ENCODE measurements at regions not wholly inside any gene's neighbourhood (a gene's known extent, or its start where the extent isn't known, plus 50 kb on each side); places are given as distances from the start of the nearest gene placed in this dataset.

DNA sequence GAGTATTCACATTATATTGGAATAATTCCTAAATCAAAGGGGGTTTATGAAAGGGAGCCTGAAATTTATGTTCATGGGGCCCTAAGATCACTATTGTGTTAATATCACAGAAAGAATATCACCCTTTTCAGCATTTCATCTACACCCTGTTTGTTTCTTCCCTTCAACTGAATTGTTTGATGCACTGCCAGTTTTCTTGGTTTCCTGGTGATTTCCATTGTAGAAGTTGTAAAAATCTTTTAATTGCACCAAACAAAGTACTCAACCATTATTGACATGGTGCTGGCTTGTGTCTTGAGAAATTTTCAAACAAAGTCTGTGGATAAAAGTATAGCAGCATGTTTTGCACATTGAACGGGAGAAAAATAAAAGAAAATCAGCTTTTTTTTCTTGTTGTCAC is 154.8 kb upstream of the PRKD1 start:
- Histone ChIP-seq H3K27ac (ENCODE audit: low read depth) (no peak overlapping the region), H3K27me3 (ENCODE audit: insufficient read depth) (no peaks in the 10 kb centered on the region), H3K79me2 (replicated peaks; ENCODE audit: insufficient read depth) (no peaks in the 10 kb centered on the region), H3K36me3 (ENCODE audit: insufficient read depth) (no peaks in the 10 kb centered on the region), H2AFZ (no peak overlapping the region), H4K20me1 (replicated peaks; ENCODE audit: insufficient read depth) (no peaks in the 10 kb centered on the region), H3K9me2 (ENCODE audit: insufficient read depth) (peaks cover 6% of the 10 kb centered on the region; the same call in 1 of the 2 replicates), H3K4me2 (no peak overlapping the region), H3K4me1 (ENCODE audit: insufficient read depth) (0 out of 2 replicates have a peak, but pooled peaks cover 5% of the 10 kb centered on the region), H3F3A (replicated peaks; ENCODE audit: low read depth) (no peaks in the 10 kb centered on the region), H3K4me3 (no peak overlapping the region)
- Mint-ChIP-seq H3K9me3 (0 out of 3 replicates have a peak, but pooled peaks cover 3% of the 10 kb centered on the region), H3K36me3 (ENCODE audit: low read depth) (no peaks in the 10 kb centered on the region), H3K27ac (no peak overlapping the region), H3K27me3 (ENCODE audit: insufficient read depth, low read depth, poor library complexity) (no peaks in the 10 kb centered on the region), H3K4me1 (peaks cover 4% of the 10 kb centered on the region; the same call in 2 of the 3 replicates), H3K4me3 (no peak overlapping the region)
- DNase-seq (ENCODE audit: low spot score), result no peak
- no peak for TF ChIP-seq POLR2AphosphoS5 (IDR thresholded peaks at IDR 0.05; ENCODE audit: low read depth)
- TF ChIP-seq, protein P1, sequence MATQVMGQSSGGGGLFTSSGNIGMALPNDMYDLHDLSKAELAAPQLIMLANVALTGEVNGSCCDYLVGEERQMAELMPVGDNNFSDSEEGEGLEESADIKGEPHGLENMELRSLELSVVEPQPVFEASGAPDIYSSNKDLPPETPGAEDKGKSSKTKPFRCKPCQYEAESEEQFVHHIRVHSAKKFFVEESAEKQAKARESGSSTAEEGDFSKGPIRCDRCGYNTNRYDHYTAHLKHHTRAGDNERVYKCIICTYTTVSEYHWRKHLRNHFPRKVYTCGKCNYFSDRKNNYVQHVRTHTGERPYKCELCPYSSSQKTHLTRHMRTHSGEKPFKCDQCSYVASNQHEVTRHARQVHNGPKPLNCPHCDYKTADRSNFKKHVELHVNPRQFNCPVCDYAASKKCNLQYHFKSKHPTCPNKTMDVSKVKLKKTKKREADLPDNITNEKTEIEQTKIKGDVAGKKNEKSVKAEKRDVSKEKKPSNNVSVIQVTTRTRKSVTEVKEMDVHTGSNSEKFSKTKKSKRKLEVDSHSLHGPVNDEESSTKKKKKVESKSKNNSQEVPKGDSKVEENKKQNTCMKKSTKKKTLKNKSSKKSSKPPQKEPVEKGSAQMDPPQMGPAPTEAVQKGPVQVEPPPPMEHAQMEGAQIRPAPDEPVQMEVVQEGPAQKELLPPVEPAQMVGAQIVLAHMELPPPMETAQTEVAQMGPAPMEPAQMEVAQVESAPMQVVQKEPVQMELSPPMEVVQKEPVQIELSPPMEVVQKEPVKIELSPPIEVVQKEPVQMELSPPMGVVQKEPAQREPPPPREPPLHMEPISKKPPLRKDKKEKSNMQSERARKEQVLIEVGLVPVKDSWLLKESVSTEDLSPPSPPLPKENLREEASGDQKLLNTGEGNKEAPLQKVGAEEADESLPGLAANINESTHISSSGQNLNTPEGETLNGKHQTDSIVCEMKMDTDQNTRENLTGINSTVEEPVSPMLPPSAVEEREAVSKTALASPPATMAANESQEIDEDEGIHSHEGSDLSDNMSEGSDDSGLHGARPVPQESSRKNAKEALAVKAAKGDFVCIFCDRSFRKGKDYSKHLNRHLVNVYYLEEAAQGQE (IDR thresholded peaks at IDR 0.05; ENCODE audit: unreplicated experiment), result no peak
- no peak for TF ChIP-seq ZNF114 (CRISPR knock-in tag; IDR thresholded peaks at IDR 0.05)
- no peak for TF ChIP-seq ZNF331 (CRISPR knock-in tag; IDR thresholded peaks at IDR 0.05; ENCODE audit: low read depth)
- TF ChIP-seq, protein P2, sequence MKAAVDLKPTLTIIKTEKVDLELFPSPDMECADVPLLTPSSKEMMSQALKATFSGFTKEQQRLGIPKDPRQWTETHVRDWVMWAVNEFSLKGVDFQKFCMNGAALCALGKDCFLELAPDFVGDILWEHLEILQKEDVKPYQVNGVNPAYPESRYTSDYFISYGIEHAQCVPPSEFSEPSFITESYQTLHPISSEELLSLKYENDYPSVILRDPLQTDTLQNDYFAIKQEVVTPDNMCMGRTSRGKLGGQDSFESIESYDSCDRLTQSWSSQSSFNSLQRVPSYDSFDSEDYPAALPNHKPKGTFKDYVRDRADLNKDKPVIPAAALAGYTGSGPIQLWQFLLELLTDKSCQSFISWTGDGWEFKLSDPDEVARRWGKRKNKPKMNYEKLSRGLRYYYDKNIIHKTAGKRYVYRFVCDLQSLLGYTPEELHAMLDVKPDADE (IDR thresholded peaks at IDR 0.05), result no peak
- TF ChIP-seq, protein P3, sequence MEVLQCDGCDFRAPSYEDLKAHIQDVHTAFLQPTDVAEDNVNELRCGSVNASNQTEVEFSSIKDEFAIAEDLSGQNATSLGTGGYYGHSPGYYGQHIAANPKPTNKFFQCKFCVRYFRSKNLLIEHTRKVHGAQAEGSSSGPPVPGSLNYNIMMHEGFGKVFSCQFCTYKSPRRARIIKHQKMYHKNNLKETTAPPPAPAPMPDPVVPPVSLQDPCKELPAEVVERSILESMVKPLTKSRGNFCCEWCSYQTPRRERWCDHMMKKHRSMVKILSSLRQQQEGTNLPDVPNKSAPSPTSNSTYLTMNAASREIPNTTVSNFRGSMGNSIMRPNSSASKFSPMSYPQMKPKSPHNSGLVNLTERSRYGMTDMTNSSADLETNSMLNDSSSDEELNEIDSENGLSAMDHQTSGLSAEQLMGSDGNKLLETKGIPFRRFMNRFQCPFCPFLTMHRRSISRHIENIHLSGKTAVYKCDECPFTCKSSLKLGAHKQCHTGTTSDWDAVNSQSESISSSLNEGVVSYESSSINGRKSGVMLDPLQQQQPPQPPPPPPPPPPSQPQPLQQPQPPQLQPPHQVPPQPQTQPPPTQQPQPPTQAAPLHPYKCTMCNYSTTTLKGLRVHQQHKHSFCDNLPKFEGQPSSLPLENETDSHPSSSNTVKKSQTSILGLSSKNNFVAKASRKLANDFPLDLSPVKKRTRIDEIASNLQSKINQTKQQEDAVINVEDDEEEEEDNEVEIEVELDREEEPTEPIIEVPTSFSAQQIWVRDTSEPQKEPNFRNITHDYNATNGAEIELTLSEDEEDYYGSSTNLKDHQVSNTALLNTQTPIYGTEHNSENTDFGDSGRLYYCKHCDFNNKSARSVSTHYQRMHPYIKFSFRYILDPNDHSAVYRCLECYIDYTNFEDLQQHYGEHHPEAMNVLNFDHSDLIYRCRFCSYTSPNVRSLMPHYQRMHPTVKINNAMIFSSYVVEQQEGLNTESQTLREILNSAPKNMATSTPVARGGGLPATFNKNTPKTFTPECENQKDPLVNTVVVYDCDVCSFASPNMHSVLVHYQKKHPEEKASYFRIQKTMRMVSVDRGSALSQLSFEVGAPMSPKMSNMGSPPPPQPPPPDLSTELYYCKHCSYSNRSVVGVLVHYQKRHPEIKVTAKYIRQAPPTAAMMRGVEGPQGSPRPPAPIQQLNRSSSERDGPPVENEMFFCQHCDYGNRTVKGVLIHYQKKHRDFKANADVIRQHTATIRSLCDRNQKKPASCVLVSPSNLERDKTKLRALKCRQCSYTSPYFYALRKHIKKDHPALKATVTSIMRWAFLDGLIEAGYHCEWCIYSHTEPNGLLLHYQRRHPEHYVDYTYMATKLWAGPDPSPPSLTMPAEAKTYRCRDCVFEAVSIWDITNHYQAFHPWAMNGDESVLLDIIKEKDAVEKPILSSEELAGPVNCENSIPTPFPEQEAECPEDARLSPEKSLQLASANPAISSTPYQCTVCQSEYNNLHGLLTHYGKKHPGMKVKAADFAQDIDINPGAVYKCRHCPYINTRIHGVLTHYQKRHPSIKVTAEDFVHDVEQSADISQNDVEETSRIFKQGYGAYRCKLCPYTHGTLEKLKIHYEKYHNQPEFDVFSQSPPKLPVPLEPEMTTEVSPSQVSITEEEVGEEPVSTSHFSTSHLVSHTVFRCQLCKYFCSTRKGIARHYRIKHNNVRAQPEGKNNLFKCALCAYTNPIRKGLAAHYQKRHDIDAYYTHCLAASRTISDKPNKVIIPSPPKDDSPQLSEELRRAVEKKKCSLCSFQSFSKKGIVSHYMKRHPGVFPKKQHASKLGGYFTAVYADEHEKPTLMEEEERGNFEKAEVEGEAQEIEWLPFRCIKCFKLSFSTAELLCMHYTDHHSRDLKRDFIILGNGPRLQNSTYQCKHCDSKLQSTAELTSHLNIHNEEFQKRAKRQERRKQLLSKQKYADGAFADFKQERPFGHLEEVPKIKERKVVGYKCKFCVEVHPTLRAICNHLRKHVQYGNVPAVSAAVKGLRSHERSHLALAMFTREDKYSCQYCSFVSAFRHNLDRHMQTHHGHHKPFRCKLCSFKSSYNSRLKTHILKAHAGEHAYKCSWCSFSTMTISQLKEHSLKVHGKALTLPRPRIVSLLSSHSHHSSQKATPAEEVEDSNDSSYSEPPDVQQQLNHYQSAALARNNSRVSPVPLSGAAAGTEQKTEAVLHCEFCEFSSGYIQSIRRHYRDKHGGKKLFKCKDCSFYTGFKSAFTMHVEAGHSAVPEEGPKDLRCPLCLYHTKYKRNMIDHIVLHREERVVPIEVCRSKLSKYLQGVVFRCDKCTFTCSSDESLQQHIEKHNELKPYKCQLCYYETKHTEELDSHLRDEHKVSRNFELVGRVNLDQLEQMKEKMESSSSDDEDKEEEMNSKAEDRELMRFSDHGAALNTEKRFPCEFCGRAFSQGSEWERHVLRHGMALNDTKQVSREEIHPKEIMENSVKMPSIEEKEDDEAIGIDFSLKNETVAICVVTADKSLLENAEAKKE (CRISPR knock-in tag; IDR thresholded peaks at IDR 0.05), result no peak
- no peak for TF ChIP-seq JUNB (IDR thresholded peaks at IDR 0.05; ENCODE audit: unreplicated experiment)
- no peak for TF ChIP-seq CREB1 (CRISPR knock-in tag; IDR thresholded peaks at IDR 0.05; ENCODE audit: low read depth)
- no peak for TF ChIP-seq EZH2 (IDR thresholded peaks at IDR 0.05; ENCODE audit: low read depth, unreplicated experiment)
- no peak for TF ChIP-seq NANOG (IDR thresholded peaks at IDR 0.05; ENCODE audit: borderline replicate concordance)
- TF ChIP-seq EZH2phosphoT487 (IDR thresholded peaks at IDR 0.05; ENCODE audit: unreplicated experiment), result no peak
- TF ChIP-seq, protein P4, sequence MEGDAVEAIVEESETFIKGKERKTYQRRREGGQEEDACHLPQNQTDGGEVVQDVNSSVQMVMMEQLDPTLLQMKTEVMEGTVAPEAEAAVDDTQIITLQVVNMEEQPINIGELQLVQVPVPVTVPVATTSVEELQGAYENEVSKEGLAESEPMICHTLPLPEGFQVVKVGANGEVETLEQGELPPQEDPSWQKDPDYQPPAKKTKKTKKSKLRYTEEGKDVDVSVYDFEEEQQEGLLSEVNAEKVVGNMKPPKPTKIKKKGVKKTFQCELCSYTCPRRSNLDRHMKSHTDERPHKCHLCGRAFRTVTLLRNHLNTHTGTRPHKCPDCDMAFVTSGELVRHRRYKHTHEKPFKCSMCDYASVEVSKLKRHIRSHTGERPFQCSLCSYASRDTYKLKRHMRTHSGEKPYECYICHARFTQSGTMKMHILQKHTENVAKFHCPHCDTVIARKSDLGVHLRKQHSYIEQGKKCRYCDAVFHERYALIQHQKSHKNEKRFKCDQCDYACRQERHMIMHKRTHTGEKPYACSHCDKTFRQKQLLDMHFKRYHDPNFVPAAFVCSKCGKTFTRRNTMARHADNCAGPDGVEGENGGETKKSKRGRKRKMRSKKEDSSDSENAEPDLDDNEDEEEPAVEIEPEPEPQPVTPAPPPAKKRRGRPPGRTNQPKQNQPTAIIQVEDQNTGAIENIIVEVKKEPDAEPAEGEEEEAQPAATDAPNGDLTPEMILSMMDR (conservative IDR thresholded peaks at IDR 0.05; ENCODE audit: low read depth in 2 of 2), result no peak
- TF ChIP-seq STAT1 (IDR thresholded peaks at IDR 0.05; ENCODE audit: unreplicated experiment), result no peak
- no peak for ATAC-seq

Data from GM23338 (cell line).